ENCODE measurements at regions not wholly inside any gene's neighbourhood (a gene's known extent, or its start where the extent isn't known, plus 50 kb on each side); places are given as distances from the start of the nearest gene placed in this dataset.

- no peak for TF ChIP-seq ZNF146 (tag by site-specific recombination; IDR thresholded peaks at IDR 0.05)
Measured at GRCh38 chr21:35138665-35139381, 89.7 kb upstream of the RUNX1 start (continued).

GRCh38 chr21:35136586-35137219 lies 87.6 kb upstream of the RUNX1 start:
- CTCF ChIA-PET: interaction anchor here (0.5 to 1.2 kb wide), 2 partner anchors 17 to 122 kb away, joined by 3 to 5 read pairs; no protein-coding TSS in a partner anchor
- no peak overlapping the region for H3K4me3 ChIP-seq (ENCODE audit: low read depth, low read length)
- H3K9me3 ChIP-seq (ENCODE audit: control insufficient read depth, insufficient read depth, low read depth, low read length): no peaks in the 10 kb centered on the region
- H3K27ac ChIP-seq (ENCODE audit: extremely low read depth, low read depth, low read length): no peak overlapping the region
- H3K4me1 ChIP-seq (ENCODE audit: control insufficient read depth, insufficient read depth, low read length): no peaks in the 10 kb centered on the region
- POLR2A ChIA-PET: no interaction called here
- no peak for TF ChIP-seq GFI1B (tag by site-specific recombination; IDR thresholded peaks at IDR 0.05)
- no peak for TF ChIP-seq KLF17 (tag by site-specific recombination; IDR thresholded peaks at IDR 0.05)
- TF ChIP-seq, protein P1, sequence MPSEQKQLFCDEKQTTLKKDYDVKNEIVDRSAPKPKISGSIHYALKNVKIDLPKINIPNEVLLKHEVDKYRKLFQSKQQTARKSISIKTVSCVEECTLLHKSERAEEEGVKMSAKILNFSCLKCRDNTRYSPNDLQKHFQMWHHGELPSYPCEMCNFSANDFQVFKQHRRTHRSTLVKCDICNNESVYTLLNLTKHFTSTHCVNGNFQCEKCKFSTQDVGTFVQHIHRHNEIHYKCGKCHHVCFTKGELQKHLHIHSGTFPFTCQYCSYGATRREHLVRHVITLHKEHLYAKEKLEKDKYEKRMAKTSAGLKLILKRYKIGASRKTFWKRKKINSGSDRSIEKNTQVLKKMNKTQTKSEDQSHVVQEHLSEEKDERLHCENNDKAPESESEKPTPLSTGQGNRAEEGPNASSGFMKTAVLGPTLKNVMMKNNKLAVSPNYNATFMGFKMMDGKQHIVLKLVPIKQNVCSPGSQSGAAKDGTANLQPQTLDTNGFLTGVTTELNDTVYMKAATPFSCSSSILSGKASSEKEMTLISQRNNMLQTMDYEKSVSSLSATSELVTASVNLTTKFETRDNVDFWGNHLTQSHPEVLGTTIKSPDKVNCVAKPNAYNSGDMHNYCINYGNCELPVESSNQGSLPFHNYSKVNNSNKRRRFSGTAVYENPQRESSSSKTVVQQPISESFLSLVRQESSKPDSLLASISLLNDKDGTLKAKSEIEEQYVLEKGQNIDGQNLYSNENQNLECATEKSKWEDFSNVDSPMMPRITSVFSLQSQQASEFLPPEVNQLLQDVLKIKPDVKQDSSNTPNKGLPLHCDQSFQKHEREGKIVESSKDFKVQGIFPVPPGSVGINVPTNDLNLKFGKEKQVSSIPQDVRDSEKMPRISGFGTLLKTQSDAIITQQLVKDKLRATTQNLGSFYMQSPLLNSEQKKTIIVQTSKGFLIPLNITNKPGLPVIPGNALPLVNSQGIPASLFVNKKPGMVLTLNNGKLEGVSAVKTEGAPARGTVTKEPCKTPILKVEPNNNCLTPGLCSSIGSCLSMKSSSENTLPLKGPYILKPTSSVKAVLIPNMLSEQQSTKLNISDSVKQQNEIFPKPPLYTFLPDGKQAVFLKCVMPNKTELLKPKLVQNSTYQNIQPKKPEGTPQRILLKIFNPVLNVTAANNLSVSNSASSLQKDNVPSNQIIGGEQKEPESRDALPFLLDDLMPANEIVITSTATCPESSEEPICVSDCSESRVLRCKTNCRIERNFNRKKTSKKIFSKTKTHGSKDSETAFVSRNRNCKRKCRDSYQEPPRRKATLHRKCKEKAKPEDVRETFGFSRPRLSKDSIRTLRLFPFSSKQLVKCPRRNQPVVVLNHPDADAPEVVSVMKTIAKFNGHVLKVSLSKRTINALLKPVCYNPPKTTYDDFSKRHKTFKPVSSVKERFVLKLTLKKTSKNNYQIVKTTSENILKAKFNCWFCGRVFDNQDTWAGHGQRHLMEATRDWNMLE (tag by site-specific recombination; conservative IDR thresholded peaks at IDR 0.05; ENCODE audit: low read depth): no peak
- TF ChIP-seq SALL2 (tag by site-specific recombination; IDR thresholded peaks at IDR 0.05; ENCODE audit: borderline replicate concordance): no peak
- no peak for TF ChIP-seq ZNF596 (tag by site-specific recombination; IDR thresholded peaks at IDR 0.05)
- TF ChIP-seq ZNF639 (tag by site-specific recombination; IDR thresholded peaks at IDR 0.05): no peak
- TF ChIP-seq ZNF707 (tag by site-specific recombination; IDR thresholded peaks at IDR 0.05): no peak
- no peak for TF ChIP-seq ZNF16 (tag by site-specific recombination; IDR thresholded peaks at IDR 0.05; ENCODE audit: low read depth)
- TF ChIP-seq ZNF341 (tag by site-specific recombination; IDR thresholded peaks at IDR 0.05; ENCODE audit: low read depth): no peak
- no peak for TF ChIP-seq MYNN (tag by site-specific recombination; IDR thresholded peaks at IDR 0.05; ENCODE audit: borderline replicate concordance)
- no peak for TF ChIP-seq ZNF837 (tag by site-specific recombination; IDR thresholded peaks at IDR 0.05)
- no peak for TF ChIP-seq PRDM1 (tag by site-specific recombination; IDR thresholded peaks at IDR 0.05)
- TF ChIP-seq TCF7L2 (IDR thresholded peaks at IDR 0.05; ENCODE audit: borderline replicate concordance, low read depth, low read length): no peak
- TF ChIP-seq ZNF830 (tag by site-specific recombination; IDR thresholded peaks at IDR 0.05; ENCODE audit: low read depth): no peak
- TF ChIP-seq, protein P2, sequence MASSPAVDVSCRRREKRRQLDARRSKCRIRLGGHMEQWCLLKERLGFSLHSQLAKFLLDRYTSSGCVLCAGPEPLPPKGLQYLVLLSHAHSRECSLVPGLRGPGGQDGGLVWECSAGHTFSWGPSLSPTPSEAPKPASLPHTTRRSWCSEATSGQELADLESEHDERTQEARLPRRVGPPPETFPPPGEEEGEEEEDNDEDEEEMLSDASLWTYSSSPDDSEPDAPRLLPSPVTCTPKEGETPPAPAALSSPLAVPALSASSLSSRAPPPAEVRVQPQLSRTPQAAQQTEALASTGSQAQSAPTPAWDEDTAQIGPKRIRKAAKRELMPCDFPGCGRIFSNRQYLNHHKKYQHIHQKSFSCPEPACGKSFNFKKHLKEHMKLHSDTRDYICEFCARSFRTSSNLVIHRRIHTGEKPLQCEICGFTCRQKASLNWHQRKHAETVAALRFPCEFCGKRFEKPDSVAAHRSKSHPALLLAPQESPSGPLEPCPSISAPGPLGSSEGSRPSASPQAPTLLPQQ (tag by site-specific recombination; IDR thresholded peaks at IDR 0.05): no peak
- no peak for TF ChIP-seq ZNF214 (tag by site-specific recombination; IDR thresholded peaks at IDR 0.05; ENCODE audit: borderline replicate concordance)
- TF ChIP-seq KLF16 (tag by site-specific recombination; IDR thresholded peaks at IDR 0.05): no peak
- H3K36me3 ChIP-seq (ENCODE audit: control insufficient read depth in 2 of 2, insufficient read depth in 1 of 2, low read length in 2 of 2): no peaks in the 10 kb centered on the region

Measured in HEK293 (cell line).